SK-N-SH (cell line): ENCODE measurements at regions not wholly inside any gene's neighbourhood (a gene's known extent, or its start where the extent isn't known, plus 50 kb on each side); places are given as distances from the start of the nearest gene placed in this dataset.

Experiments used
- CTCF ChIA-PET: fragments of 300-600, 350-600 bp; formaldehyde crosslinking; extraction: SDS; loops from one replicate; lab custom pipeline; 2021; lab: Yijun Ruan, JAX
- POLR2A ChIA-PET: fragments of 350-600 bp; sonication (Branson Sonifier 250); formaldehyde crosslinking; extraction: SDS; loops from one replicate; lab custom pipeline; 2020; ENCODE audit warnings: antibody characterized with exemption, inconsistent platforms; lab: Yijun Ruan, JAX
- DNase-seq: peaks from one replicate; pipeline ENCODE4 v3.0.0; 2012
- H2AFZ ChIP-seq: fragments of 200-600 bp; sonication (generic); 2 replicates; pipeline ENCODE4 v1.8.1; 2016; ENCODE audit warnings: antibody characterized with exemption, mild to moderate bottlenecking, low read depth
- H3F3A ChIP-seq: fragments of 200-600 bp; sonication (generic); replicated peaks from 2 replicates; pipeline ENCODE3; 2016; ENCODE audit warnings: antibody characterized with exemption, mild to moderate bottlenecking; ENCODE audit not compliant: insufficient read depth
- H3K27ac ChIP-seq, 2 experiments: fragments of 200-500 bp in 1 of 2; fragments of 200-600 bp in 1 of 2; sonication (Bioruptor generic) in 1 of 2; sonication (generic), shearing (Covaris generic) in 1 of 2; 2 replicates each; pipeline versions ENCODE4 v1.5.1 to v1.6.1; 2014 to 2016; ENCODE audit warnings: low read depth in 2 of 2, inconsistent platforms in 1 of 2, low read length in 1 of 2, mild to moderate bottlenecking in 1 of 2, mixed read lengths in 1 of 2
- H3K27me3 ChIP-seq: fragments of 200-600 bp; sonication (generic), shearing (Covaris generic); 2 replicates; pipeline ENCODE4 v1.6.1; 2016; ENCODE audit warnings: mixed run types; ENCODE audit not compliant: insufficient read depth
- H3K36me3 ChIP-seq, 2 experiments: fragments of 200-500 bp in 1 of 2; fragments of 200-600 bp in 1 of 2; sonication (Bioruptor generic) in 1 of 2; sonication (generic) in 1 of 2; replicated peaks in 1 of 2; 2 replicates each; pipeline versions ENCODE3 to v1.5.1; 2014 to 2016; ENCODE audit warnings: low read length in 1 of 2, mild to moderate bottlenecking in 1 of 2; ENCODE audit not compliant: insufficient read depth in 2 of 2, control insufficient read depth in 1 of 2
- H3K4me1 ChIP-seq, 2 experiments: fragments of 200-500 bp in 1 of 2; fragments of 200-600 bp in 1 of 2; sonication (Bioruptor generic) in 1 of 2; sonication (generic), shearing (Covaris generic) in 1 of 2; 2 replicates each; pipeline versions ENCODE4 v1.5.1 to v1.6.1; 2014 to 2016; ENCODE audit warnings: low read depth in 1 of 2, low read length in 1 of 2, mixed run types in 1 of 2; ENCODE audit not compliant: insufficient read depth in 2 of 2, control insufficient read depth in 1 of 2
- H3K4me2 ChIP-seq: fragments of 200-600 bp; sonication (generic), shearing (Covaris generic); 2 replicates; pipeline ENCODE4 v1.6.1; 2017; ENCODE audit warnings: mixed run types
- H3K4me3 ChIP-seq, 2 experiments: fragments of 200-500 bp in 1 of 2; fragments of 200-600 bp in 1 of 2; sonication (Bioruptor generic) in 1 of 2; sonication (generic), shearing (Covaris generic) in 1 of 2; 2 replicates each; pipeline versions ENCODE4 v1.5.1 to v1.8.1; 2014 to 2016; ENCODE audit warnings: low read depth in 2 of 2, inconsistent platforms in 1 of 2, low read length in 1 of 2, mild to moderate bottlenecking in 1 of 2, mixed read lengths in 1 of 2, moderate library complexity in 1 of 2
- H3K79me2 ChIP-seq: fragments of 200-600 bp; sonication (generic); 2 replicates; pipeline ENCODE4 v1.8.1; 2017; ENCODE audit warnings: mild to moderate bottlenecking; ENCODE audit not compliant: insufficient read depth
- H3K9ac ChIP-seq: fragments of 200-600 bp; sonication (generic); 2 replicates; pipeline ENCODE4 v1.6.1; 2017; ENCODE audit warnings: mixed run types
- H3K9me2 ChIP-seq: fragments of 200-600 bp; sonication (generic); 2 replicates; pipeline ENCODE4 v1.6.1; 2017; ENCODE audit warnings: mixed run types
- H3K9me3 ChIP-seq: fragments of 200-600 bp; sonication (generic); 2 replicates; pipeline ENCODE4 v1.6.1; 2017; ENCODE audit warnings: mixed run types, mild to moderate bottlenecking, moderate library complexity
- H4K20me1 ChIP-seq: fragments of 200-600 bp; sonication (generic); 2 replicates; pipeline ENCODE4 v1.6.1; 2017; ENCODE audit warnings: mild to moderate bottlenecking, mixed run types; ENCODE audit not compliant: insufficient read depth
- ELF1 ChIP-seq: IDR thresholded peaks from 2 replicates; pipeline ENCODE4 v1.4.0; 2012
- FOXM1 ChIP-seq: IDR thresholded peaks from 2 replicates; pipeline ENCODE4 v1.4.0; 2012; ENCODE audit warnings: low read depth, mild to moderate bottlenecking
- GABPA ChIP-seq: IDR thresholded peaks from 2 replicates; pipeline ENCODE4 v1.4.0; 2012; ENCODE audit warnings: low read depth, mild to moderate bottlenecking
- JUND ChIP-seq: IDR thresholded peaks from 2 replicates; pipeline ENCODE4 v1.4.0; 2012
- MAX ChIP-seq: IDR thresholded peaks from 2 replicates; pipeline ENCODE4 v1.4.0; 2012; ENCODE audit warnings: low read depth
- MEF2A ChIP-seq: IDR thresholded peaks from 2 replicates; pipeline ENCODE4 v1.4.0; 2012; ENCODE audit warnings: low read depth, borderline replicate concordance
- MXI1 ChIP-seq: IDR thresholded peaks from 2 replicates; pipeline ENCODE4 v1.6.1; 2012; ENCODE audit warnings: mild to moderate bottlenecking, low read depth, low read length, improper control_type of control experiment
- NFIC ChIP-seq: IDR thresholded peaks from 2 replicates; pipeline ENCODE4 v1.4.0; 2012; ENCODE audit warnings: borderline replicate concordance
- RAD21 ChIP-seq: IDR thresholded peaks from 2 replicates; pipeline ENCODE4 v1.6.1; 2012; ENCODE audit warnings: mild to moderate bottlenecking, low read length
- REST ChIP-seq: IDR thresholded peaks from 2 replicates; pipeline ENCODE4 v1.6.1; 2012; ENCODE audit warnings: mild to moderate bottlenecking, low read depth, low read length, moderate library complexity
- RFX5 ChIP-seq: IDR thresholded peaks from 2 replicates; pipeline ENCODE4 v1.6.1; 2012; ENCODE audit warnings: mild to moderate bottlenecking, improper control_type of control experiment, low read length
- SMC3 ChIP-seq: IDR thresholded peaks from 2 replicates; pipeline ENCODE4 v1.6.1; 2012; ENCODE audit warnings: low read depth, low read length, improper control_type of control experiment
- USF2 ChIP-seq: fragments of 150-350 bp; IDR thresholded peaks from 2 replicates; pipeline ENCODE4 v1.6.1; 2017; ENCODE audit warnings: antibody characterized with exemption, low read length, low read depth, borderline replicate concordance
- YY1 ChIP-seq: IDR thresholded peaks from 2 replicates; pipeline ENCODE4 v1.4.0; 2012; ENCODE audit warnings: low read depth, mild to moderate bottlenecking
- ZBTB33 ChIP-seq: IDR thresholded peaks from 2 replicates; pipeline ENCODE4 v1.4.0; 2012; ENCODE audit warnings: low read depth, borderline replicate concordance

- TF ChIP-seq ZBTB33 (no peak), USF2 (no peak), RAD21 (no peak), NFIC (no peak), ELF1 (no peak), SMC3 (no peak), RFX5 (no peak), MEF2A (no peak)
- TF ChIP-seq, all 33 proteins: peak for 0
Measured at GRCh38 chr4:159552979-159553768, 450.3 kb downstream of the RAPGEF2 start (continued).

GRCh38 chr4:159555873-159556272, 453.0 kb downstream of the RAPGEF2 start:
- no peaks in the 10 kb centered on the region for H3K79me2 ChIP-seq
- H3K9me2 ChIP-seq, result no peaks in the 10 kb centered on the region
- H2AFZ ChIP-seq, result no peak overlapping the region
- H3K36me3 ChIP-seq, result no peaks in the 10 kb centered on the region
- H3K4me1 ChIP-seq, result no peaks in the 10 kb centered on the region
- H3K27me3 ChIP-seq, result no peaks in the 10 kb centered on the region
- CTCF ChIA-PET, result no interaction called here
- no peaks in the 10 kb centered on the region for H3F3A ChIP-seq
- no peak overlapping the region for H3K27ac ChIP-seq
- H4K20me1 ChIP-seq, result no peaks in the 10 kb centered on the region
- no peak for TF ChIP-seq YY1
- no peak for TF ChIP-seq MXI1
- no peak for TF ChIP-seq REST
- no peak for TF ChIP-seq MEF2A
- TF ChIP-seq JUND, result no peak
- no peak for TF ChIP-seq GABPA
- no peak for TF ChIP-seq MAX
- no peak for TF ChIP-seq FOXM1
- TF ChIP-seq RFX5, result no peak
- no peak overlapping the region for H3K9ac ChIP-seq
- DNase-seq, result no peak
- POLR2A ChIA-PET, result no interaction called here
- H3K9me3 ChIP-seq, result no peaks in the 10 kb centered on the region
- no peak overlapping the region for H3K4me2 ChIP-seq
- no peak overlapping the region for H3K4me3 ChIP-seq
